ENCODE measurements at regions not wholly inside any gene's neighbourhood (a gene's known extent, or its start where the extent isn't known, plus 50 kb on each side); places are given as distances from the start of the nearest gene placed in this dataset.

GRCh38 chr14:82896476-82896875 is 1362.8 kb upstream of the SEL1L start:
- CTCF ChIA-PET, result no interaction called here
- in situ Hi-C loops (cut with HindIII; ENCODE audit: low pct_unique_long_range_greater_than_20kb, low sequenced_read_pairs) (no loop called here), intact Hi-C loops (cut with micrococcal nuclease; ENCODE audit: unreplicated experiment) (no loop called here)
- no peak for ATAC-seq
- no TSS peak for BruUV-seq (replicated peaks)
- no peak overlapping the region for H3K27ac ChIP-seq (ENCODE audit: low read length)
- H3K36me3 ChIP-seq (ENCODE audit: control insufficient read depth, insufficient read depth, low read length), result no peaks in the 10 kb centered on the region
- H3K9me3 ChIP-seq (ENCODE audit: control insufficient read depth, insufficient read depth, low read depth, low read length), result no peaks in the 10 kb centered on the region
- no peak for DNase-seq (ENCODE audit: low read depth, low spot score)
- H3K4me3 ChIP-seq (ENCODE audit: low read depth in 2 of 2, low read length in 2 of 2), result no peak overlapping the region
- no peak for TF ChIP-seq SIN3A (IDR thresholded peaks at IDR 0.05; ENCODE audit: borderline replicate concordance, insufficient read depth, low read depth, low read length)
- no peak for TF ChIP-seq TCF7L2 (IDR thresholded peaks at IDR 0.05; ENCODE audit: low read depth, low read length)
- TF ChIP-seq REST (IDR thresholded peaks at IDR 0.05; ENCODE audit: insufficient read depth in 1 of 2, low read depth in 2 of 2, low read length in 1 of 2), result no peak
- TF ChIP-seq POLR2AphosphoS5 (IDR thresholded peaks at IDR 0.05; ENCODE audit: low read depth, low read length), result no peak
- TF ChIP-seq, protein P1, sequence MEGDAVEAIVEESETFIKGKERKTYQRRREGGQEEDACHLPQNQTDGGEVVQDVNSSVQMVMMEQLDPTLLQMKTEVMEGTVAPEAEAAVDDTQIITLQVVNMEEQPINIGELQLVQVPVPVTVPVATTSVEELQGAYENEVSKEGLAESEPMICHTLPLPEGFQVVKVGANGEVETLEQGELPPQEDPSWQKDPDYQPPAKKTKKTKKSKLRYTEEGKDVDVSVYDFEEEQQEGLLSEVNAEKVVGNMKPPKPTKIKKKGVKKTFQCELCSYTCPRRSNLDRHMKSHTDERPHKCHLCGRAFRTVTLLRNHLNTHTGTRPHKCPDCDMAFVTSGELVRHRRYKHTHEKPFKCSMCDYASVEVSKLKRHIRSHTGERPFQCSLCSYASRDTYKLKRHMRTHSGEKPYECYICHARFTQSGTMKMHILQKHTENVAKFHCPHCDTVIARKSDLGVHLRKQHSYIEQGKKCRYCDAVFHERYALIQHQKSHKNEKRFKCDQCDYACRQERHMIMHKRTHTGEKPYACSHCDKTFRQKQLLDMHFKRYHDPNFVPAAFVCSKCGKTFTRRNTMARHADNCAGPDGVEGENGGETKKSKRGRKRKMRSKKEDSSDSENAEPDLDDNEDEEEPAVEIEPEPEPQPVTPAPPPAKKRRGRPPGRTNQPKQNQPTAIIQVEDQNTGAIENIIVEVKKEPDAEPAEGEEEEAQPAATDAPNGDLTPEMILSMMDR (IDR thresholded peaks at IDR 0.05), result no peak
- no peaks in the 10 kb centered on the region for H3K4me1 ChIP-seq (ENCODE audit: control insufficient read depth, insufficient read depth, low read length)
- no peaks in the 10 kb centered on the region for H3K27me3 ChIP-seq (ENCODE audit: control insufficient read depth, insufficient read depth, low read length)
- POLR2A ChIA-PET, result no interaction called here

- no peaks in the 10 kb centered on the region for H3K27me3 ChIP-seq (ENCODE audit: control insufficient read depth, insufficient read depth, low read length)
- H3K4me1 ChIP-seq (ENCODE audit: control insufficient read depth, insufficient read depth, low read length), result no peaks in the 10 kb centered on the region
- DNase-seq (ENCODE audit: low read depth, low spot score) (no peak), ATAC-seq (no peak)
- CTCF ChIA-PET, result no interaction called here
- no peak overlapping the region for H3K4me3 ChIP-seq (ENCODE audit: low read depth in 2 of 2, low read length in 2 of 2)
- intact Hi-C loops (cut with micrococcal nuclease; ENCODE audit: unreplicated experiment), result no loop called here
- in situ Hi-C loops (cut with HindIII; ENCODE audit: low pct_unique_long_range_greater_than_20kb, low sequenced_read_pairs), result no loop called here
- H3K9me3 ChIP-seq (ENCODE audit: control insufficient read depth, insufficient read depth, low read depth, low read length), result no peaks in the 10 kb centered on the region
- BruUV-seq (replicated peaks), result no TSS peak
- POLR2A ChIA-PET, result no interaction called here
- no peak overlapping the region for H3K27ac ChIP-seq (ENCODE audit: low read length)
- no peak for TF ChIP-seq SIN3A (IDR thresholded peaks at IDR 0.05; ENCODE audit: borderline replicate concordance, insufficient read depth, low read depth, low read length)
- TF ChIP-seq POLR2AphosphoS5 (IDR thresholded peaks at IDR 0.05; ENCODE audit: low read depth, low read length), result no peak
- no peak for TF ChIP-seq TCF7L2 (IDR thresholded peaks at IDR 0.05; ENCODE audit: low read depth, low read length)
- TF ChIP-seq, protein P1 (IDR thresholded peaks at IDR 0.05), result no peak
- no peak for TF ChIP-seq REST (IDR thresholded peaks at IDR 0.05; ENCODE audit: insufficient read depth in 1 of 2, low read depth in 2 of 2, low read length in 1 of 2)
- H3K36me3 ChIP-seq (ENCODE audit: control insufficient read depth, insufficient read depth, low read length), result no peaks in the 10 kb centered on the region
Measured at GRCh38 chr14:82897469-82898308, 1364.0 kb upstream of the SEL1L start.
